ENCODE measurements at regions not wholly inside any gene's neighbourhood (a gene's known extent, or its start where the extent isn't known, plus 50 kb on each side); places are given as distances from the start of the nearest gene placed in this dataset.

DNA sequence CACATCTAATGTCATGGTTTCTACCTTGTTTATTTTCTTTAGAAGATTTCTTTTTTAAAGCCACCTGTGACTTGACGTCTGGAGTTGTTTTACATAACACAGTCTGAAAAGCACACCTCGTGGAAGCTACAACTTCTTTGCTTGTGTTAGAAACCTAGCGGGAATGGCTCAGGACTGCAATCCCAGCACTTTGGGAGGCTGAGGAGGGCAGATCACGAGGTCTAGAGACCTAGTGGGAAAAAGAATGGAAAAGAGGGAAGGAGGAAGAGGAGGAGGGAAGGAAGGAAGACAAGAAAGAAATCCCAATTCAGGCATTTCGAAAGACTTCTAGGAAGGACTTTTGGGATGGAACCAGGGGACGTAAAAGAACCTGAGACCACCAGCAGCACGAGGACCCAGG is 146.3 kb upstream of the CELF2 start:
- no peaks in the 10 kb centered on the region for H3K36me3 ChIP-seq (ENCODE audit: control insufficient read depth in 4 of 4, insufficient read depth in 3 of 4, low read depth in 1 of 4, low read length in 3 of 4)
- H3K27me3 ChIP-seq (ENCODE audit: control insufficient read depth in 4 of 4, insufficient read depth in 4 of 4, low read length in 3 of 4) = peaks cover 0 to 2% (median 0%) of the 10 kb centered on the region in 4 donors
- no peak for DNase-seq (ENCODE audit: low spot score)
- no peak overlapping the region for H3K9ac ChIP-seq (ENCODE audit: low read depth in 1 of 2, low read length in 2 of 2)
- TF ChIP-seq ATF3 (IDR thresholded peaks at IDR 0.05) (no peak), FOXA2 (IDR thresholded peaks at IDR 0.05) (no peak)
- H3K4me1 ChIP-seq (ENCODE audit: control insufficient read depth in 4 of 4, insufficient read depth in 4 of 4, low read length in 3 of 4) = peaks cover 0 to 2% (median 0%) of the 10 kb centered on the region in 4 donors
- WGBS = 67% methylated on average over 7 of the region's 7 CpGs
- H3K4me3 ChIP-seq (ENCODE audit: low read depth in 1 of 3, low read length in 3 of 3) = no peak overlapping the region
- H3K9me3 ChIP-seq (ENCODE audit: control insufficient read depth in 4 of 4, low read length in 3 of 4) = no peaks in the 10 kb centered on the region
- H3K27ac ChIP-seq (ENCODE audit: low read depth in 1 of 2, low read length in 2 of 2) = no peak overlapping the region

DNA sequence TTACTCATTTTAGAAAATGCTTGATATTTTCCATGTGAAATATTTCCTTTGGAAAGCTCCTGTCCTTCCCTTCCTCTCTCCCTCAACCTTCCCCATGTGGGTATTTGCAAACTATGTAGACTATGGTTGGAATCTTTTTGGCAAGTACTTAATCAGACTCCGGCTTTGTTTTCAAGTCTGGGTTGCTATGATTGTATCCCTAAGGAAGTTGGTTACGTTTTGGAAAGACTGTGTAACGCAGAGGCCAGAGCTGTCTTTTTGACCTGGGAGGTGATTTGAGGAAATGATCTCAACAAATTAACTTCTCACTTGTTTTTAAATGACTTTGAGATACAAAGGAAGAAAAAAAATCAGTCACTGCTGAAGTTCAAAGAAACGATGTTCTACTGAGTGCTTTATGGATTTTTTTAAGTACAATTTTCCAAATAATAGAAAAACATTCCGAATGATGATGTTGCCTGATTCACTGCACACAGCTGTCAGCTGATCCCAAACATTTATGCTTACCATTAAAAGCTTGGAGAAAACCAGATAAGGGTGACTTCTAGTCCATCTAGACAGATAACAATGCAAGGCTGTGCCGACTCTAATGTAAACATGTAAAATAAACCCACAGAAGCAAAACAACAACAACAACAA is 145.5 kb upstream of the CELF2 start:
- Histone ChIP-seq H3K36me3 (ENCODE audit: control insufficient read depth in 4 of 4, insufficient read depth in 3 of 4, low read depth in 1 of 4, low read length in 3 of 4) (no peaks in the 10 kb centered on the region), H3K27me3 (ENCODE audit: control insufficient read depth in 4 of 4, insufficient read depth in 4 of 4, low read length in 3 of 4) (peaks cover 0 to 2% (median 0%) of the 10 kb centered on the region in 4 donors), H3K4me3 (ENCODE audit: low read depth in 1 of 3, low read length in 3 of 3) (no peak overlapping the region), H3K9ac (ENCODE audit: low read depth in 1 of 2, low read length in 2 of 2) (no peak overlapping the region), H3K9me3 (ENCODE audit: control insufficient read depth in 4 of 4, low read length in 3 of 4) (no peaks in the 10 kb centered on the region), H3K27ac (ENCODE audit: low read depth in 1 of 2, low read length in 2 of 2) (no peak overlapping the region), H3K4me1 (ENCODE audit: control insufficient read depth in 4 of 4, insufficient read depth in 4 of 4, low read length in 3 of 4) (peaks cover 0 to 2% (median 0%) of the 10 kb centered on the region in 4 donors)
- WGBS = 31% methylated on average over 6 of the region's 6 CpGs
- DNase-seq (ENCODE audit: low spot score) = no peak
- TF ChIP-seq YY1 (IDR thresholded peaks at IDR 0.05) = no peak
- no peak for TF ChIP-seq TAF1 (conservative IDR thresholded peaks at IDR 0.05)
- no peak for TF ChIP-seq GABPA (IDR thresholded peaks at IDR 0.05 in 1 of 2, conservative IDR thresholded peaks at IDR 0.05 in 1 of 2)
- TF ChIP-seq, protein P1, sequence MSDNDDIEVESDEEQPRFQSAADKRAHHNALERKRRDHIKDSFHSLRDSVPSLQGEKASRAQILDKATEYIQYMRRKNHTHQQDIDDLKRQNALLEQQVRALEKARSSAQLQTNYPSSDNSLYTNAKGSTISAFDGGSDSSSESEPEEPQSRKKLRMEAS (IDR thresholded peaks at IDR 0.05) = no peak
- peak; percentile 46 for TF ChIP-seq NR2F2 (IDR thresholded peaks at IDR 0.05)
- no peak for TF ChIP-seq HNF4A (conservative IDR thresholded peaks at IDR 0.05)
- no peak for TF ChIP-seq ATF3 (IDR thresholded peaks at IDR 0.05)

GRCh38 chr10:10872764-10873163 is 144.9 kb upstream of the CELF2 start:
- peaks cover 0 to 2% (median 0%) of the 10 kb centered on the region in 4 donors for H3K4me1 ChIP-seq (ENCODE audit: control insufficient read depth in 4 of 4, insufficient read depth in 4 of 4, low read length in 3 of 4)
- 26% methylated on average over 2 of the region's 2 CpGs for WGBS
- no peak overlapping the region for H3K4me3 ChIP-seq (ENCODE audit: low read depth in 1 of 3, low read length in 3 of 3)
- H3K27me3 ChIP-seq (ENCODE audit: control insufficient read depth in 4 of 4, insufficient read depth in 4 of 4, low read length in 3 of 4) = peaks cover 0 to 2% (median 0%) of the 10 kb centered on the region in 4 donors
- no peaks in the 10 kb centered on the region for H3K9me3 ChIP-seq (ENCODE audit: control insufficient read depth in 4 of 4, low read length in 3 of 4)
- no peak for TF ChIP-seq EGR1 (IDR thresholded peaks at IDR 0.05; ENCODE audit: low read depth in 2 of 2)
- TF ChIP-seq FOXA1 (IDR thresholded peaks at IDR 0.05) = no peak
- no peak for TF ChIP-seq REST (IDR thresholded peaks at IDR 0.05)
- no peak for TF ChIP-seq HNF4G (IDR thresholded peaks at IDR 0.05)
- no peak for TF ChIP-seq RXRA (IDR thresholded peaks at IDR 0.05)
- TF ChIP-seq NR2F2 (IDR thresholded peaks at IDR 0.05) = no peak
- no peak for TF ChIP-seq SP1 (IDR thresholded peaks at IDR 0.05)
- TF ChIP-seq ATF3 (IDR thresholded peaks at IDR 0.05) = no peak
- TF ChIP-seq CTCF (IDR thresholded peaks at IDR 0.05; ENCODE audit: low read depth, low read length, missing input control) = no peak
- TF ChIP-seq, protein P2, sequence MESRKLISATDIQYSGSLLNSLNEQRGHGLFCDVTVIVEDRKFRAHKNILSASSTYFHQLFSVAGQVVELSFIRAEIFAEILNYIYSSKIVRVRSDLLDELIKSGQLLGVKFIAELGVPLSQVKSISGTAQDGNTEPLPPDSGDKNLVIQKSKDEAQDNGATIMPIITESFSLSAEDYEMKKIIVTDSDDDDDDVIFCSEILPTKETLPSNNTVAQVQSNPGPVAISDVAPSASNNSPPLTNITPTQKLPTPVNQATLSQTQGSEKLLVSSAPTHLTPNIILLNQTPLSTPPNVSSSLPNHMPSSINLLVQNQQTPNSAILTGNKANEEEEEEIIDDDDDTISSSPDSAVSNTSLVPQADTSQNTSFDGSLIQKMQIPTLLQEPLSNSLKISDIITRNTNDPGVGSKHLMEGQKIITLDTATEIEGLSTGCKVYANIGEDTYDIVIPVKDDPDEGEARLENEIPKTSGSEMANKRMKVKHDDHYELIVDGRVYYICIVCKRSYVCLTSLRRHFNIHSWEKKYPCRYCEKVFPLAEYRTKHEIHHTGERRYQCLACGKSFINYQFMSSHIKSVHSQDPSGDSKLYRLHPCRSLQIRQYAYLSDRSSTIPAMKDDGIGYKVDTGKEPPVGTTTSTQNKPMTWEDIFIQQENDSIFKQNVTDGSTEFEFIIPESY (IDR thresholded peaks at IDR 0.05) = no peak
- TF ChIP-seq, protein P1 (IDR thresholded peaks at IDR 0.05) = no peak
- no peak for TF ChIP-seq GABPA (IDR thresholded peaks at IDR 0.05 in 1 of 2, conservative IDR thresholded peaks at IDR 0.05 in 1 of 2)
- TF ChIP-seq HNF4A (conservative IDR thresholded peaks at IDR 0.05) = no peak
- no peak for TF ChIP-seq RAD21 (IDR thresholded peaks at IDR 0.05)
- no peak for TF ChIP-seq JUND (IDR thresholded peaks at IDR 0.05)
- TF ChIP-seq YY1 (IDR thresholded peaks at IDR 0.05) = no peak
- H3K36me3 ChIP-seq (ENCODE audit: control insufficient read depth in 4 of 4, insufficient read depth in 3 of 4, low read depth in 1 of 4, low read length in 3 of 4) = no peaks in the 10 kb centered on the region
- H3K9ac ChIP-seq (ENCODE audit: low read depth in 1 of 2, low read length in 2 of 2) = no peak overlapping the region
- no peak overlapping the region for H3K27ac ChIP-seq (ENCODE audit: low read depth in 1 of 2, low read length in 2 of 2)
- no peak for DNase-seq (ENCODE audit: low spot score)
